GM21576 (cell line): ENCODE measurements at regions not wholly inside any gene's neighbourhood (a gene's known extent, or its start where the extent isn't known, plus 50 kb on each side); places are given as distances from the start of the nearest gene placed in this dataset.
"Not testable (repeated sequence)": the region's sequence is repeated elsewhere in the genome, so short reads cannot be mapped to it uniquely, and the experiment has no call there.

Experiments used
- ATAC-seq: cut with Tn5 transposase; IDR thresholded peaks from one replicate; pipeline ENCODE4 v1.9.1; 2021; ENCODE audit warnings: mild to moderate bottlenecking, moderate library complexity; ENCODE audit not compliant: unreplicated experiment

GRCh38 chr5:53160895-53161294 lies 51.3 kb upstream of the MOCS2 start:
- no peak for ATAC-seq

GRCh38 chr5:53161876-53162275 lies 52.3 kb upstream of the MOCS2 start:
- no peak for ATAC-seq

- no peak for ATAC-seq
Observed at GRCh38 chr5:53164478-53165165, 55.1 kb upstream of the MOCS2 start.

GRCh38 chr5:53165431-53166182 lies 56.0 kb upstream of the MOCS2 start:
- ATAC-seq, result no peak

- ATAC-seq, result no peak
Observed at GRCh38 chr5:53166183-53166495, 56.6 kb upstream of the MOCS2 start.

GRCh38 chr5:53167836-53168235 lies 58.3 kb upstream of the MOCS2 start:
- no peak for ATAC-seq

DNA sequence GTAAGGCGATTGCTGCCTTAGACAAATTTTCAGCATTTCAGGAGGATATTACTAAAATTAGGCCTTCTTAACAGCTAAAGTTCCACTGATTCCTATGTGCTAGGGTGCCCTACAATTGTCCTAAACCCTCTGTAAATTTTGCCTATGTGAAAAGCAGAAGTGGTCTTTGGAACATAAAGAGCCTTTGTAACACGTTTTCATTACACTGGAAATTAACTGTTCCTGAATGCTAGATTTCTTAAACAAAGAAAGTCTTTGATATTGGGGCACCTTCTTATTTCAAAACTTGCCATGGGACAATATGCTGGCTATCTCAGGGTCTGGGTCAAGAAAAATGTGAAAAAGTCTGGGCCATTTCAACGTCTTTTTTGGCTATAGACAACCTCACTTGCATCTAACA lies 60.4 kb upstream of the MOCS2 start:
- ATAC-seq, result no peak

GRCh38 chr5:53170746-53171349 lies 61.3 kb upstream of the MOCS2 start:
- no peak for ATAC-seq

GRCh38 chr5:53172073-53172472 lies 62.5 kb upstream of the MOCS2 start:
- ATAC-seq, result not testable (repeated sequence)

- no peak for ATAC-seq
Observed at GRCh38 chr5:53172630-53173029, 63.1 kb upstream of the MOCS2 start.

- no peak for ATAC-seq
Observed at GRCh38 chr5:53173083-53173482, 63.5 kb upstream of the MOCS2 start.

DNA sequence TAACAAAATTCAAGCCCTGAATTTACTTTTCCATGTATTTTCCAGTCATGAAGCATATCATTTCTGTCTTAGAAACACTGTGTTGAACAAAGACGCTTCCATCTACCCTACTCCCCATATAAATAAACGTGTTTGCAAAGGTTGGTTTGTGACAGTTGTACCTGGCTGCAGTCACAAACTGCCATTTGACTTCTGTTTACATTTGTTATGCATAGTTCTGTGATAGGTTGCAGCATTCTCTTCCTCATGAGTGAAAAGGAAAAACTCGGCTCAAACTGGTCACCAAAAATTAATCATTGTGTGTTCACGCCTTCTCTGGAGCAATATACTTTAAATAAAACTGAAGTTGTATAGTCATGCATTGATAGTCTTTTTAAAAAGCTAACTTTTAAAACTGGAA lies 69.3 kb upstream of the MOCS2 start:
- ATAC-seq, result no peak

DNA sequence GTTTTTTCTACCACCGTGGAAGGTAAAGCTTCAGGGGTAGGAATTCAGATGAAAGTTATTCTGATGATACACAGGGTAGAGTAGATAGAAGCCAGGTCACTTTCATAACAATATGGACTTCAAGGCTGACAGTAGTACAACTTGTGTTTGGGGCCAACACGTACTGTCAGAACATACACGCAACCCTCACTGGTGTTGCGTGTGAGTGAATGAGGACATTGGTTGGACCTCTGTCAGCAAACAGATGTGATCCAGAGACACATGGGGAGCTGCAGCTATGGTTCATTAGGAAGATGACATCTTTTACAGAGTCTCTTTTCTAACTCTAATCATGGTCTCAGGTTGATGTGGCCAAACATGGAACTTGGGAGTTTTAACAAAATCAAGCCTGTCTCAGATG lies 70.1 kb upstream of the MOCS2 start:
- ATAC-seq, result no peak

DNA sequence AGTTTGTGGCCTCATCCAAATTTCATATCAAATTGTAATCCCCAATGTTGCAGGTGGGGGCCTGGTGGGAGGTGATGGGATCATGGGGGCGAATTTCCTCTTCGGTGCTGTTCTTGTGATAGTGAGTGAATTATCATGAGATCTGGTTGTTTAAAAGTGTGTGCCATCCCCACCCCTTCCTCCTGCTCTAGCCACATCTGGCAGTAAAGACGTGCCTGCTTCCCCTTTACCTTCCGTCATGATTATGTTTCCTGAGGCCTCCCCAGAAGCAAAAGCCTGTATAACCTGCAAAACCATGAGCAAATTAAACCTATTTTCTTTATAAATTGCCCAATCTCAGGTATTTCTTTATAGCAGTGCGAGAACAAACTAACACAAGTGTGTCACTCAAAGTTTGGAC lies 71.0 kb upstream of the MOCS2 start:
- no peak for ATAC-seq

DNA sequence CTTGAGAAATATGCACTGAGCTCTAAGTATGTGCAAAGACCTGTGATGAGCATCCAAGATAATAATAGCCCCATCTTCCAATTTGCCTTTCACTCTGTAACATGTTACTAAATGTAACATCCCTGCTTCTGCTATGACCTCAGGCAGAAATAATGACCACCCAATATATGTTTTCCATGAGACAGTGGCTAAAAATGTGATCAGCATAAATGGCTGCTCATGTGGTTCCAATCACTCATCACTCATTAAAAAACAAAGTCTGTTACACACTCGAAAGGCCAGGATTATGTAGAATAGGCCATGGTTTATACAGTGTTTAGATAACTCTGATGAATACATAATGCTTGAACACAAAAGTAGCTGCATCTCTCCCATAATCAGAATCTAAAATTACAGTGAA lies 71.4 kb upstream of the MOCS2 start:
- ATAC-seq, result no peak

DNA sequence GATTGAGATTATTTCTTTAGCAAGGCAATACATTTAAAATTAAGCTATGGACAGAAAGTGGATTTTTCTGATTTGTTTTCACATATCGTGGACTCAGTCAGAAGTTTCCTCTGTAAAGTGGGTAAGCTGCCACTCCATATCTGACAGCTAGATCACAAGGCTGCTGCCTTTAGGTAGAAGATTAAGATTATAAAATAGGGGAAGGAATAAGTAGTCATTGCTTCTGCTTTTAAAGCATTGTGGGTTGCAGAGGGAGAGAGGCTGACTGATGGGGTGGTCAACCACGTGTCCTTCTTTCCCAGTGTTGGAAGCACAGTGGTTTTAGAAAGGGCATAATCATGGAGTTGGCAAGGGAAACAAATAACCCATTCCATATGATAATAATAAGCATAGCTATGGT lies 74.3 kb upstream of the MOCS2 start:
- no peak for ATAC-seq

- no peak for ATAC-seq
Observed at GRCh38 chr5:53191548-53192165, 82.1 kb upstream of the MOCS2 start.

DNA sequence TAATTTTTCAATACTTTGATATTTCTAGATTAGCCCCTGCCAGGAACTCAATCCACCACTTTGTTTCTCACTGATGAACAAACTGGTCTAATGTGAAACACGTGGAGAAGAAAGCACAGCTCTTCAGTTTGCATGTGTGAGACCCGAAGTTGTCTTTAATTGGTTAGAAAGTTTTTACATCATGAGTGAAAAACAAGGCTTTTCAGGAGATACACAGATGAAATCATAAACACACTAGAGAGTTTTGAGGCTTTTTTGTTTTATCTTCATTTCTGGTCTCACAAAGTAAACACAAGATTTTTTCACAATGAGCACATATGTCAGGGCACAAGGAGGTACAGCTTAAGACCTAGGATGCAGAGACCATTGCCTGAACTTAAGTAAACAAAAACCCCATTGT lies 84.5 kb upstream of the MOCS2 start:
- no peak for ATAC-seq

DNA sequence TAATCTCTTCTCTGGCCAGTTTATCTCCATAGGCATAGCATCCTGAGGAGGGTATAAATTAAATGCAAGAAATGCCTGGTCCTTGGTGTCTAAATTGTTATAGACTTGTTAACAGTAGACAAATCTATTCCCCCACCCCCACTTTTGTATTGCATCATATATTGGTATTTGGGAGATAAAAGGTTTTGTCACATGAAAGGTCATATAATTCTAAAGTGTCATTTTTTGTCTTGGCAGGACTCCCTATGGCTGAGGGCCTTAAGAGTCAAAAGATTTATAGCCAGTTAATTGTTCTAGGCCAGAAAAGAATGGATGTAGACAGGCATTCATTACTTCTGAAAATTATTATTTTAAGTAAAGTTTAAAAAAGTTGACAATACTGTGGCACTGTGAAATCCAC lies 90.3 kb upstream of the MOCS2 start:
- no peak for ATAC-seq

GRCh38 chr5:53200306-53200705 lies 90.7 kb upstream of the MOCS2 start:
- ATAC-seq, result no peak

DNA sequence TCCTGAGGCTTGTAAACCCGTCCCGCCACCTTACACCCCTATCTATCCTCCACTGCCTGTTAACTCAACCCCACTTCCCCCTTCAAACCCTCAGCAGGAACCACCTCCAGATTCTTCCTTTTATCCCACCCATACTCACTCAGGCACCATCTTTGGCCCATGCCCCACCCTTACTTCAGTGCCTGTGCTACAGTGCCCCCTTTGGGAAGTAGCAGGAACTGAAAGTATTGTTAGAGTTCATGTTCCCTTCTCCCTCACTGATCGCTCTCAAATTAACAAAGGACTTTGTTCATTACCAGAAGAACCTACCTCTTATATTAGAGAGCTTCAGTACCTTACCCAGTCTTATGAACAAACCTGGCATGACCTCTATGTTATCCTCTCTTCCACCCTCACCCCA lies 92.2 kb upstream of the MOCS2 start:
- no peak for ATAC-seq

DNA sequence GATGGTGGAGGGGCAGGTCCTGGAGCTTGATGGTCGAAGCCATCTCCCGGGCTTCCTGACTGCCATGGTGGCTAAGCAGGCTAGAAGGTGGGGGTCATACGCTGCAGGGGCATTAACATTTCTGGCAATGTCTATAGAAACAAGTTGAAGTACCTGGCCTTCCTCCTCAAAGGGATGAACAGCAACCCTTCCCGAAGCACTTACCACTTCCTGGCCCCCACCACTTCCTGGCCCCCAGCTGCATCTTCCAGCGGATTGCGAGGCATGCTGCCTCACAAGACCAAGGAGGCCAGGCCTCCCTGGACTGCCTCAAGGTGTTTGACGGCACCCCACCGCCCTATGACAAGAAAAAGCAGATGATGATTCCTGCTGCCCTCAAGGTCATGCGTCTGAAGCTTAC lies 97.0 kb upstream of the MOCS2 start:
- ATAC-seq, result no peak
